ENCODE measurements at regions not wholly inside any gene's neighbourhood (a gene's known extent, or its start where the extent isn't known, plus 50 kb on each side); places are given as distances from the start of the nearest gene placed in this dataset.

DNA sequence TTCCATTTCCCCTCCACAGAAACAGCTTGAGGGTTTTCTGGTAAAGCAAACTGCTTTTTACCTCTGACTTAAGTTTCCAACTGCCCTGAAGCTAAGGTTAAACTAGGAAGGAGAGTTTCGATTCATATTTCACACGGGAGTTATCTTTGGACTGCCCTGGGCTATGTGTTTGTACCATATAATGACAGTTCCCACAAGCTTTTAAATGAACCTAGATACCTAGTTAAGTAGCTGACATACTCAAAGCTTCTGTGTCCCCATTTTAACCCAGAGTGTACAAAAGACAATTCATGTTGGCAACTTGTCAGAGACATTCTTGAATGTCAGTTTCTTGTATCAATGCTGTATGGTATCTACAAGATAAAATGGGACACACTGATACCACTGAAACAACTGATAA is 1296.6 kb upstream of the IGFBP7 start:
- peaks cover 7% of the 10 kb centered on the region for H3K9me3 Mint-ChIP-seq (ENCODE audit: low read depth, unreplicated experiment)
- no peak overlapping the region for H3K27ac Mint-ChIP-seq (ENCODE audit: unreplicated experiment)
- no peak overlapping the region for H3K4me3 Mint-ChIP-seq (ENCODE audit: low read depth, unreplicated experiment)
- H3K36me3 Mint-ChIP-seq (ENCODE audit: insufficient read depth, unreplicated experiment), result no peaks in the 10 kb centered on the region
- no peak for TF ChIP-seq CTCF (IDR thresholded peaks at IDR 0.05; ENCODE audit: unreplicated experiment)
- H3K4me1 Mint-ChIP-seq (ENCODE audit: low read depth, unreplicated experiment), result no peaks in the 10 kb centered on the region
- CTCF ChIA-PET, result interaction anchor here (0.6 kb wide), 1 partner anchor 1269 kb away, joined by 3 read pairs; no protein-coding TSS in a partner anchor
- H3K27me3 Mint-ChIP-seq (ENCODE audit: unreplicated experiment), result no peaks in the 10 kb centered on the region
- no peak for DNase-seq
- intact Hi-C loops (cut with micrococcal nuclease; ENCODE audit: unreplicated experiment), result no loop called here
- no TSS peak for BruUV-seq (replicated peaks)

DNA sequence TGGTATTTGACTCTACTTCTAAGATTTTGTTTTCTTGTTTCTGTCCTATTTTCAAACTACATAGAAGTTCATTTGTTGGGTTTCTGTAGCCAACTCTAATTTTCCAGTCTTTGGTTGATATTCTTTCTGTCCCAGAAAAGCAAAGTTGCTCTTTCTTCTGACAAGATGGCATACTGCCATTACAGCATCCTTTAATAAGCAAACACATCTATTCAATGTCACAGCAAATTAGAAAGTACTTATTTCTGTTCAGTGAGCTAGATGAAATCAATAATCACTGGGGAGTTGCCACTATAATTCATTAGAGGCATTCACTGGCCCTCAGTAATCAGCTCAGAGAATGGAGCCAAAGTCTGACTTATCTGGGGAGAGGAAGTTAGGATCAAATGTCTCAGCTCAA is 1258.0 kb upstream of the IGFBP7 start:
- no peak for DNase-seq
- H3K4me1 Mint-ChIP-seq (ENCODE audit: low read depth, unreplicated experiment), result no peaks in the 10 kb centered on the region
- intact Hi-C loops (cut with micrococcal nuclease; ENCODE audit: unreplicated experiment), result no loop called here
- CTCF ChIA-PET, result no interaction called here
- H3K4me3 Mint-ChIP-seq (ENCODE audit: low read depth, unreplicated experiment), result no peak overlapping the region
- H3K9me3 Mint-ChIP-seq (ENCODE audit: low read depth, unreplicated experiment), result no peaks in the 10 kb centered on the region
- TF ChIP-seq CTCF (IDR thresholded peaks at IDR 0.05; ENCODE audit: unreplicated experiment), result no peak
- no peaks in the 10 kb centered on the region for H3K36me3 Mint-ChIP-seq (ENCODE audit: insufficient read depth, unreplicated experiment)
- H3K27me3 Mint-ChIP-seq (ENCODE audit: unreplicated experiment), result no peaks in the 10 kb centered on the region
- no TSS peak for BruUV-seq (replicated peaks)
- no peak overlapping the region for H3K27ac Mint-ChIP-seq (ENCODE audit: unreplicated experiment)

DNA sequence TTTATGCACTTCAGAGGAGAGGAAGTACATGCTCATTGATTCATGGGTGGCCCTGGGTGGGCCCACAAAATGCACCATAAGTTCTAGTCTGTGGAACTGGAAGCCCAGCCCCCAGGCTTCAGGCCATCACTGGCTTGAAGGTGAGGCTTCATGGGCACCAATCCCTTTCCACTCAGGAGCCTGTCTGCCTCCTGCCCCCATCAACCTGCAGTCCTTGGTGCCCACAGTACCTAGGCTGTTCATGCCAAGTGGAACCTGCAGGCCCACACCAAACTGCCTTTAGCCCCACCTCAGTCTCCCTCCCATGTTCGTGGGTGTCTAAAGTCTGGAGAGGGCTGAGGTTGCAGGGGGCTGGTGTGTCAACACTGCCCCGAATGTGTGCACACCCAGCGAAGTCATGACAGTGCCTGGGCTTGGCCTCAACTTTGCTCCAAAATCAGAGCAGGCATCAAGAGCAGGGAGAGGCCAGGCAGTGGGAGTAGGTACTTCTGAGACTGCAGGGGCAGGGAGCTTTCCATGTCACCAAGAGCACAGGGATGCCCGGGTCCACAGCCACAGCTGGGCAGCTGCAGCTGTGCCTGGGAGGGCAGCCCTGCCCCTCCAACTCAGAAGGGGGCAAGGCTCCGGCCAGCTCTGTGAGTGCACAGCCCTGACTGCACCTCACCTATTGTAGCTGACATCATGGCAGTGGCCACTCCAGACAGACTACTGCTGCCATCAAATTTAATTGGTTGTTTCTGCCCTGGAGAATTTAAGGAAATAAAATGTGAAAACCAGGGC is 1250.4 kb upstream of the IGFBP7 start:
- H3K4me3 Mint-ChIP-seq (ENCODE audit: low read depth, unreplicated experiment), result no peak overlapping the region
- no peaks in the 10 kb centered on the region for H3K27me3 Mint-ChIP-seq (ENCODE audit: unreplicated experiment)
- H3K9me3 Mint-ChIP-seq (ENCODE audit: low read depth, unreplicated experiment), result peaks cover 3% of the 10 kb centered on the region
- BruUV-seq (replicated peaks), result no TSS peak
- CTCF ChIA-PET, result no interaction called here
- no peak for TF ChIP-seq CTCF (IDR thresholded peaks at IDR 0.05; ENCODE audit: unreplicated experiment)
- DNase-seq, result no peak
- H3K36me3 Mint-ChIP-seq (ENCODE audit: insufficient read depth, unreplicated experiment), result no peaks in the 10 kb centered on the region
- H3K27ac Mint-ChIP-seq (ENCODE audit: unreplicated experiment), result no peak overlapping the region
- intact Hi-C loops (cut with micrococcal nuclease; ENCODE audit: unreplicated experiment), result no loop called here
- H3K4me1 Mint-ChIP-seq (ENCODE audit: low read depth, unreplicated experiment), result no peaks in the 10 kb centered on the region

- Mint-ChIP-seq H3K4me3 (ENCODE audit: low read depth, unreplicated experiment) (no peak overlapping the region), H3K27ac (ENCODE audit: unreplicated experiment) (no peak overlapping the region), H3K27me3 (ENCODE audit: unreplicated experiment) (no peaks in the 10 kb centered on the region), H3K4me1 (ENCODE audit: low read depth, unreplicated experiment) (no peaks in the 10 kb centered on the region), H3K36me3 (ENCODE audit: insufficient read depth, unreplicated experiment) (no peaks in the 10 kb centered on the region), H3K9me3 (ENCODE audit: low read depth, unreplicated experiment) (peaks cover 3% of the 10 kb centered on the region)
- no peak for TF ChIP-seq CTCF (IDR thresholded peaks at IDR 0.05; ENCODE audit: unreplicated experiment)
- CTCF ChIA-PET, result no interaction called here
- BruUV-seq (replicated peaks), result no TSS peak
- intact Hi-C loops (cut with micrococcal nuclease; ENCODE audit: unreplicated experiment), result no loop called here
- DNase-seq, result no peak
Observed at GRCh38 chr4:58359590-58359989, 1249.4 kb upstream of the IGFBP7 start.

All from Calu3 (cell line).